ENCODE measurements at regions not wholly inside any gene's neighbourhood (a gene's known extent, or its start where the extent isn't known, plus 50 kb on each side); places are given as distances from the start of the nearest gene placed in this dataset.
A peak's percentile ranks its signal among the peaks of the same experiment; 100 is the strongest.

- H3K4me3 Mint-ChIP-seq = no peak overlapping the region
- intact Hi-C loops (cut with micrococcal nuclease) = no loop called here
- H3K27ac Mint-ChIP-seq = no peak overlapping the region
- peaks cover 0 to 19% of the 10 kb centered on the region in 2 donors for H3K27me3 ChIP-seq (ENCODE audit: control insufficient read depth in 2 of 2, insufficient read depth in 2 of 2, low read length in 2 of 2)
- no peak overlapping the region for H3K9ac ChIP-seq (ENCODE audit: insufficient read depth, low read length, poor library complexity, severe bottlenecking)
- H2AFZ ChIP-seq (ENCODE audit: insufficient read depth, low read depth, low read length, poor library complexity, severe bottlenecking) = no peak overlapping the region
- no peak for TF ChIP-seq CTCF (IDR thresholded peaks at IDR 0.05)
- H4K20me1 ChIP-seq (ENCODE audit: insufficient read depth, low read length) = no peaks in the 10 kb centered on the region
- H3K79me2 ChIP-seq (ENCODE audit: insufficient read depth, low read length) = no peaks in the 10 kb centered on the region
- no peaks in the 10 kb centered on the region for H3K36me3 Mint-ChIP-seq
- H3K4me1 ChIP-seq (ENCODE audit: control insufficient read depth in 1 of 2, insufficient read depth in 2 of 2, low read length in 2 of 2) = no peaks in the 10 kb centered on the region
- no peaks in the 10 kb centered on the region for H3K4me1 Mint-ChIP-seq
- H3K27me3 Mint-ChIP-seq (ENCODE audit: low read depth in 3 of 3) = peaks cover 19 to 22% (median 20%) of the 10 kb centered on the region in 3 donors
- H3K4me3 ChIP-seq (replicated peaks in 1 of 3; ENCODE audit: low read depth in 2 of 3, low read length in 3 of 3) = no peak overlapping the region
- 88% methylated on average over 10 of the region's 14 CpGs for WGBS (ENCODE audit: insufficient coverage)
- DNase-seq = no peak
- no peak overlapping the region for H3K4me2 ChIP-seq (replicated peaks; ENCODE audit: extremely low read depth, low read length, poor library complexity, severe bottlenecking)
- no peak overlapping the region for H3K27ac ChIP-seq (ENCODE audit: low read depth in 1 of 2, low read length in 2 of 2)
- H3K9me3 Mint-ChIP-seq = peaks cover 0 to 1% (median 0%) of the 10 kb centered on the region in 7 donors
- no peaks in the 10 kb centered on the region for H3K9me3 ChIP-seq (replicated peaks in 1 of 2; ENCODE audit: control insufficient read depth in 1 of 2, insufficient read depth in 1 of 2, low read length in 2 of 2)
- no peaks in the 10 kb centered on the region for H3K36me3 ChIP-seq (replicated peaks in 1 of 2; ENCODE audit: control insufficient read depth in 1 of 2, insufficient read depth in 2 of 2, low read length in 2 of 2)
Observed at GRCh38 chr10:131653140-131653539, 247.7 kb upstream of the PPP2R2D start.

GRCh38 chr10:131653554-131654470 is 247.0 kb upstream of the PPP2R2D start:
- Histone ChIP-seq H3K9ac (ENCODE audit: insufficient read depth, low read length, poor library complexity, severe bottlenecking) (no peak overlapping the region), H3K4me2 (replicated peaks; ENCODE audit: extremely low read depth, low read length, poor library complexity, severe bottlenecking) (no peak overlapping the region), H3K27ac (ENCODE audit: low read depth in 1 of 2, low read length in 2 of 2) (no peak overlapping the region), H3K9me3 (replicated peaks in 1 of 2; ENCODE audit: control insufficient read depth in 1 of 2, insufficient read depth in 1 of 2, low read length in 2 of 2) (no peaks in the 10 kb centered on the region), H3K36me3 (replicated peaks in 1 of 2; ENCODE audit: control insufficient read depth in 1 of 2, insufficient read depth in 2 of 2, low read length in 2 of 2) (no peaks in the 10 kb centered on the region), H3K4me1 (ENCODE audit: control insufficient read depth in 1 of 2, insufficient read depth in 2 of 2, low read length in 2 of 2) (no peaks in the 10 kb centered on the region), H4K20me1 (ENCODE audit: insufficient read depth, low read length) (no peaks in the 10 kb centered on the region), H2AFZ (ENCODE audit: insufficient read depth, low read depth, low read length, poor library complexity, severe bottlenecking) (no peak overlapping the region), H3K27me3 (ENCODE audit: control insufficient read depth in 2 of 2, insufficient read depth in 2 of 2, low read length in 2 of 2) (peaks cover 0 to 19% of the 10 kb centered on the region in 2 donors), H3K4me3 (replicated peaks in 1 of 3; ENCODE audit: low read depth in 2 of 3, low read length in 3 of 3) (no peak overlapping the region), H3K79me2 (ENCODE audit: insufficient read depth, low read length) (no peaks in the 10 kb centered on the region)
- Mint-ChIP-seq H3K9me3 (peaks cover 0 to 1% (median 0%) of the 10 kb centered on the region in 7 donors), H3K27ac (peak overlapping the region in 1 of 7 donors; percentile 0), H3K36me3 (no peaks in the 10 kb centered on the region), H3K27me3 (ENCODE audit: low read depth in 3 of 3) (peaks cover 19 to 22% (median 20%) of the 10 kb centered on the region in 3 donors), H3K4me3 (no peak overlapping the region), H3K4me1 (no peaks in the 10 kb centered on the region)
- DNase-seq = no peak
- intact Hi-C loops (cut with micrococcal nuclease) = no loop called here
- no peak for TF ChIP-seq CTCF (IDR thresholded peaks at IDR 0.05)
- WGBS (ENCODE audit: insufficient coverage) = 92% methylated on average over 12 of the region's 13 CpGs

Measured in CD14-positive monocyte (primary cell).